Stomach (tissue), 8 donors: ENCODE measurements at regions not wholly inside any gene's neighbourhood (a gene's known extent, or its start where the extent isn't known, plus 50 kb on each side); places are given as distances from the start of the nearest gene placed in this dataset.

ENCODE experiments used
- DNase-seq, 2 donors: peaks; one replicate each; pipeline versions ENCODE4 v3.0.0 to v3.0.0-alpha.2; 2013 to 2019
- H3K27ac ChIP-seq, 5 donors: fragments of 200-600 bp in 4 of 5; sonication (generic) in 4 of 5; one replicate each; pipeline ENCODE4 v1.5.1; 2013 to 2019; ENCODE audit warnings: mild to moderate bottlenecking in 1 of 5, moderate library complexity in 1 of 5
- H3K27me3 ChIP-seq, 3 donors: fragments of 200-600 bp; sonication (generic); one replicate each; pipeline ENCODE4 v1.5.1; 2017 to 2019; ENCODE audit warnings: mixed run types in 1 of 3
- H3K36me3 ChIP-seq, 4 donors: fragments of 200-600 bp; sonication (generic); 1 replicate in 3 of 4; 2 replicates in 1 of 4; pipeline ENCODE4 v1.5.1; 2016 to 2019
- H3K4me1 ChIP-seq, 4 donors: fragments of 200-600 bp; sonication (generic); one replicate each; pipeline ENCODE4 v1.5.1; 2016 to 2019
- H3K4me3 ChIP-seq, 4 donors: fragments of 200-600 bp; sonication (generic) in 3 of 4; one replicate each; pipeline ENCODE4 v1.5.1; 2016 to 2019; ENCODE audit warnings: mild to moderate bottlenecking in 1 of 4
- H3K9me3 ChIP-seq, 4 donors: fragments of 200-600 bp; sonication (generic); one replicate each; pipeline ENCODE4 v1.5.1; 2016 to 2019
- CTCF ChIP-seq, 7 experiments: fragments of 450-650 bp in 4 of 7; fragments of 200-600 bp in 3 of 7; sonication (generic) in 3 of 7; IDR thresholded peaks; one replicate each; pipeline ENCODE4 v1.5.1; 2016 to 2019; ENCODE audit warnings: antibody characterized with exemption in 7 of 7, control low read depth in 2 of 7, mild to moderate bottlenecking in 1 of 7
- EP300 ChIP-seq: sonication (generic); formaldehyde crosslinking; IDR thresholded peaks from one replicate; pipeline ENCODE4 v1.6.1; 2017; ENCODE audit warnings: antibody characterized with exemption
- POLR2A ChIP-seq, 4 donors: fragments of 450-650 bp; IDR thresholded peaks; one replicate each; pipeline ENCODE4 v1.6.1; 2016; ENCODE audit warnings: antibody characterized with exemption in 4 of 4, control low read depth in 2 of 4, mild to moderate bottlenecking in 1 of 4, moderate library complexity in 1 of 4
- POLR2AphosphoS5 ChIP-seq, 3 donors: sonication (generic); formaldehyde crosslinking; IDR thresholded peaks; one replicate each; pipeline ENCODE4 v1.6.1; 2016; ENCODE audit warnings: antibody characterized with exemption in 3 of 3
- WGBS, 5 donors: extraction: QIAGEN DNeasy Blood & Tissue Kit in 3 of 5; methylation state at CpG; one replicate each; pipeline versions ENCODE4 v1.1.5 to v1.1.7; 2013 to 2018; 5-methylcytosine and 5-hydroxymethylcytosine counted together
- intact Hi-C: fragments of 100-400 bp; cut with DNase I; formaldehyde crosslinking; loops from one replicate; pipeline ENCODE4 v1.15.1; 2023; ENCODE audit warnings: low total_unique reads
- donor health status: healthy with polysubstance abuse.
- donor health status: Bipolar disorder and iron deficiency.
- donor health status: healthy.

- peaks cover 0 to 6% (median 0%) of the 10 kb centered on the region in 3 donors for H3K27me3 ChIP-seq
- TF ChIP-seq EP300, result no peak
- TF ChIP-seq CTCF (IDR thresholded peaks at IDR 0.05), result no peak
- no peak for TF ChIP-seq POLR2A (IDR thresholded peaks at IDR 0.05)
- TF ChIP-seq POLR2AphosphoS5 (IDR thresholded peaks at IDR 0.05), result no peak
- H3K9me3 ChIP-seq, result no peaks in the 10 kb centered on the region
- no peaks in the 10 kb centered on the region for H3K36me3 ChIP-seq
- 51 to 62% (median 62%) methylated on average over 11 of the region's 11 CpGs for WGBS, 5 donors
- DNase-seq, result no peak
- peaks cover 0 to 25% (median 8%) of the 10 kb centered on the region in 4 donors for H3K4me1 ChIP-seq
- intact Hi-C loops, result loop anchor here (10.0 kb wide), 1 partner anchor 155 kb away; the partner anchor contains the start of gene IL6
- no peak overlapping the region for H3K4me3 ChIP-seq
- H3K27ac ChIP-seq, result no peak overlapping the region
Measured at GRCh38 chr7:22569586-22570321, 69.8 kb upstream of the STEAP1B start.

GRCh38 chr7:22566592-22566991, 66.6 kb upstream of the STEAP1B start:
- H3K27ac ChIP-seq, result no peak overlapping the region
- no peak overlapping the region for H3K4me3 ChIP-seq
- no peaks in the 10 kb centered on the region for H3K36me3 ChIP-seq
- peaks cover 0 to 19% (median 6%) of the 10 kb centered on the region in 3 donors for H3K27me3 ChIP-seq
- H3K4me1 ChIP-seq, result peaks cover 16 to 55% (median 20%) of the 10 kb centered on the region in 4 donors
- no peaks in the 10 kb centered on the region for H3K9me3 ChIP-seq
- DNase-seq, result no peak
- intact Hi-C loops, result loop anchor here (10.0 kb wide), 1 partner anchor 158 kb away; the partner anchor contains the start of gene IL6
- TF ChIP-seq POLR2A (IDR thresholded peaks at IDR 0.05) (no peak), POLR2AphosphoS5 (IDR thresholded peaks at IDR 0.05) (no peak), CTCF (IDR thresholded peaks at IDR 0.05) (no peak), EP300 (no peak)
- 38 to 63% (median 41%) methylated on average over 4 of the region's 4 CpGs for WGBS, 5 donors

- TF ChIP-seq POLR2A (IDR thresholded peaks at IDR 0.05), result no peak
- TF ChIP-seq EP300, result no peak
- TF ChIP-seq POLR2AphosphoS5 (IDR thresholded peaks at IDR 0.05), result no peak
- no peak for TF ChIP-seq CTCF (IDR thresholded peaks at IDR 0.05)
- Histone ChIP-seq H3K27me3 (peaks cover 0 to 19% (median 6%) of the 10 kb centered on the region in 3 donors), H3K4me3 (no peak overlapping the region), H3K27ac (no peak overlapping the region), H3K9me3 (no peaks in the 10 kb centered on the region), H3K4me1 (peaks cover 16 to 60% (median 22%) of the 10 kb centered on the region in 4 donors), H3K36me3 (no peaks in the 10 kb centered on the region)
- intact Hi-C loops, result loop anchor here (10.0 kb wide), 1 partner anchor 159 kb away; the partner anchor contains the start of gene IL6
- no peak for DNase-seq
- 48 to 66% (median 58%) methylated on average over 4 of the region's 4 CpGs for WGBS, 5 donors
Measured at GRCh38 chr7:22566176-22566575, 66.2 kb upstream of the STEAP1B start.

- 42 to 76% (median 68%) methylated on average over 1 of the region's 1 CpG for WGBS, 5 donors
- peaks cover 16 to 62% (median 26%) of the 10 kb centered on the region in 4 donors for H3K4me1 ChIP-seq
- DNase-seq, result no peak
- no peak for TF ChIP-seq POLR2A (IDR thresholded peaks at IDR 0.05)
- TF ChIP-seq POLR2AphosphoS5 (IDR thresholded peaks at IDR 0.05), result no peak
- no peak for TF ChIP-seq EP300
- TF ChIP-seq CTCF (IDR thresholded peaks at IDR 0.05), result no peak
- H3K36me3 ChIP-seq, result no peaks in the 10 kb centered on the region
- H3K4me3 ChIP-seq, result no peak overlapping the region
- intact Hi-C loops, result loop anchor here (10.0 kb wide), 1 partner anchor 159 kb away; the partner anchor contains the start of gene IL6
- H3K9me3 ChIP-seq, result no peaks in the 10 kb centered on the region
- peaks cover 0 to 24% (median 6%) of the 10 kb centered on the region in 3 donors for H3K27me3 ChIP-seq
- H3K27ac ChIP-seq, result peak overlapping the region in 2 of 5 donors; percentile 18
Measured at GRCh38 chr7:22565315-22565811, 65.4 kb upstream of the STEAP1B start.
